KMS-11 (cell line): ENCODE measurements at regions not wholly inside any gene's neighbourhood (a gene's known extent, or its start where the extent isn't known, plus 50 kb on each side); places are given as distances from the start of the nearest gene placed in this dataset.

Source experiments
- H2AFZ ChIP-seq: fragments of 200-600 bp; sonication (generic); 2 replicates; pipeline ENCODE4 v1.6.1; 2016; ENCODE audit warnings: antibody characterized with exemption, mixed run types, low read depth
- H3K27ac ChIP-seq: fragments of 200-600 bp; sonication (generic); 2 replicates; pipeline ENCODE4 v1.6.1; 2016; ENCODE audit warnings: mild to moderate bottlenecking, mixed run types
- H3K27me3 ChIP-seq: fragments of 200-600 bp; sonication (generic); 2 replicates; pipeline ENCODE4 v1.6.1; 2017; ENCODE audit warnings: mild to moderate bottlenecking, low read depth, mixed run types, moderate library complexity; ENCODE audit not compliant: insufficient read depth
- H3K36me3 ChIP-seq: fragments of 200-600 bp; sonication (generic); 2 replicates; pipeline ENCODE4 v1.6.1; 2017; ENCODE audit warnings: mild to moderate bottlenecking, mixed run types; ENCODE audit not compliant: insufficient read depth
- H3K4me1 ChIP-seq: fragments of 200-600 bp; sonication (generic); 2 replicates; pipeline ENCODE4 v1.6.1; 2016; ENCODE audit warnings: mild to moderate bottlenecking, low read depth, mixed run types; ENCODE audit not compliant: poor library complexity, severe bottlenecking
- H3K4me2 ChIP-seq: fragments of 200-600 bp; sonication (generic); 2 replicates; pipeline ENCODE4 v1.7.0; 2016; ENCODE audit warnings: mild to moderate bottlenecking, mixed run types
- H3K4me3 ChIP-seq: fragments of 200-600 bp; sonication (generic); IDR thresholded peaks from 2 replicates; pipeline ENCODE4 v1.6.1; 2017; ENCODE audit warnings: low read depth, low read length, mixed read lengths; ENCODE audit not compliant: insufficient read depth
- H3K79me2 ChIP-seq: fragments of 200-600 bp; sonication (generic); 2 replicates; pipeline ENCODE4 v1.6.1; 2016; ENCODE audit warnings: low read depth, mixed run types; ENCODE audit not compliant: insufficient read depth
- H3K9ac ChIP-seq: fragments of 200-600 bp; sonication (generic); 2 replicates; pipeline ENCODE4 v1.6.1; 2016; ENCODE audit warnings: mild to moderate bottlenecking, mixed run types
- H4K20me1 ChIP-seq: fragments of 200-600 bp; sonication (generic); 2 replicates; pipeline ENCODE4 v1.6.1; 2016; ENCODE audit warnings: mild to moderate bottlenecking, mixed run types; ENCODE audit not compliant: insufficient read depth
- TF ChIP-seq, protein P1 (sequence below): fragments of 200-600 bp; sonication (generic); conservative IDR thresholded peaks from 2 replicates; pipeline ENCODE4 v1.6.1; 2017; ENCODE audit warnings: low read depth, mild to moderate bottlenecking, antibody characterized with exemption, low read length, moderate library complexity, mixed read lengths

DNA sequence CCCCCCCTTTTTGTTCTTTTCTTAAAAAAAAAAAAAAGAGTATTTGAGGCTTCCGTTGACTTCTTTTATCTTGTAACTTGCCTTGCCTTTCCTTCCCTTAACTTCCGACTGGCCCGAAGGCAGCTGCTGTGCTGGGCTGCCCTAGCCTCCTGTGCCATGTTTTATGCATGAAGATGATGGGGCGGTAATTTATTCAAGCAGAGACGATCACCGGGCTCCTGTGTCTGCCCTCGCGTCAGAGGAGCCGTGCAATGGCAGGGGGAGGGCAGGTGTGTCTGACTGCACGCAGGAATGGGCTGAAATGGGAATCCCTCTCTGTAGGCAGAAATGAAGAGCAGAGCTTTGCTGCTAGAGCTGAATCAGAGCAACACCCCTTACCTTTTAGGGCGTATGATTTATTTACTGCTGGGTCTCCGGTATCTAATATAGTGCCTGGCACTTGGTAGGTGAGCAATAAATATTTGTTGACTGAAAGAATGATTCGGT lies 106.3 kb upstream of the RIPOR2 start:
- H3K79me2 ChIP-seq = no peaks in the 10 kb centered on the region
- H3K9ac ChIP-seq = no peak overlapping the region
- no peak overlapping the region for H3K4me2 ChIP-seq
- H3K27ac ChIP-seq = no peak overlapping the region
- no peaks in the 10 kb centered on the region for H3K27me3 ChIP-seq
- H3K4me3 ChIP-seq = no peak overlapping the region
- H3K36me3 ChIP-seq = no peaks in the 10 kb centered on the region
- H2AFZ ChIP-seq = no peak overlapping the region
- H4K20me1 ChIP-seq = no peaks in the 10 kb centered on the region
- TF ChIP-seq, protein P1, sequence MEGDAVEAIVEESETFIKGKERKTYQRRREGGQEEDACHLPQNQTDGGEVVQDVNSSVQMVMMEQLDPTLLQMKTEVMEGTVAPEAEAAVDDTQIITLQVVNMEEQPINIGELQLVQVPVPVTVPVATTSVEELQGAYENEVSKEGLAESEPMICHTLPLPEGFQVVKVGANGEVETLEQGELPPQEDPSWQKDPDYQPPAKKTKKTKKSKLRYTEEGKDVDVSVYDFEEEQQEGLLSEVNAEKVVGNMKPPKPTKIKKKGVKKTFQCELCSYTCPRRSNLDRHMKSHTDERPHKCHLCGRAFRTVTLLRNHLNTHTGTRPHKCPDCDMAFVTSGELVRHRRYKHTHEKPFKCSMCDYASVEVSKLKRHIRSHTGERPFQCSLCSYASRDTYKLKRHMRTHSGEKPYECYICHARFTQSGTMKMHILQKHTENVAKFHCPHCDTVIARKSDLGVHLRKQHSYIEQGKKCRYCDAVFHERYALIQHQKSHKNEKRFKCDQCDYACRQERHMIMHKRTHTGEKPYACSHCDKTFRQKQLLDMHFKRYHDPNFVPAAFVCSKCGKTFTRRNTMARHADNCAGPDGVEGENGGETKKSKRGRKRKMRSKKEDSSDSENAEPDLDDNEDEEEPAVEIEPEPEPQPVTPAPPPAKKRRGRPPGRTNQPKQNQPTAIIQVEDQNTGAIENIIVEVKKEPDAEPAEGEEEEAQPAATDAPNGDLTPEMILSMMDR = no peak
- peaks cover 15% of the 10 kb centered on the region for H3K4me1 ChIP-seq

DNA sequence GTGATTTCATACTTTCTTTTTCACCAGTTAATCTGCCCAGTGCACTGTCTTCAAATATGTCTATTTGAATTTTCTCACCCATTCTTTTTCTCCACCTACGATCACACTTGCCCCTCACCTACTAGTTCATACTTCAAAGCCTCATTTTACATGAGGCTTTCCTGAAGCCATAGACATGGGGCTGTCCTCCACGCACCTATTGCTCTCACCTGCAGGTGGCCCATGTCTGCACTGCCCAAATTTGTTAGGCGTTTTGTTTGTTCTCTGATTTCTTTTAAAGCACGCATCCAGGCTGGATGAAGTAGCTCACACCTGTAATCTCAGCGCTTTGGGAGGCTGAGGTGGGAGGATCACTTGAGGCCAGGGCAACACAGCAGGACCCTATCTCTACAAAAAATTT lies 106.8 kb upstream of the RIPOR2 start:
- no peak overlapping the region for H3K9ac ChIP-seq
- TF ChIP-seq, protein P1 = no peak
- H3K4me3 ChIP-seq = no peak overlapping the region
- no peak overlapping the region for H3K4me2 ChIP-seq
- H2AFZ ChIP-seq = no peak overlapping the region
- H3K36me3 ChIP-seq = no peaks in the 10 kb centered on the region
- no peaks in the 10 kb centered on the region for H4K20me1 ChIP-seq
- H3K4me1 ChIP-seq = peaks cover 15% of the 10 kb centered on the region
- H3K27me3 ChIP-seq = no peaks in the 10 kb centered on the region
- no peak overlapping the region for H3K27ac ChIP-seq
- H3K79me2 ChIP-seq = no peaks in the 10 kb centered on the region

DNA sequence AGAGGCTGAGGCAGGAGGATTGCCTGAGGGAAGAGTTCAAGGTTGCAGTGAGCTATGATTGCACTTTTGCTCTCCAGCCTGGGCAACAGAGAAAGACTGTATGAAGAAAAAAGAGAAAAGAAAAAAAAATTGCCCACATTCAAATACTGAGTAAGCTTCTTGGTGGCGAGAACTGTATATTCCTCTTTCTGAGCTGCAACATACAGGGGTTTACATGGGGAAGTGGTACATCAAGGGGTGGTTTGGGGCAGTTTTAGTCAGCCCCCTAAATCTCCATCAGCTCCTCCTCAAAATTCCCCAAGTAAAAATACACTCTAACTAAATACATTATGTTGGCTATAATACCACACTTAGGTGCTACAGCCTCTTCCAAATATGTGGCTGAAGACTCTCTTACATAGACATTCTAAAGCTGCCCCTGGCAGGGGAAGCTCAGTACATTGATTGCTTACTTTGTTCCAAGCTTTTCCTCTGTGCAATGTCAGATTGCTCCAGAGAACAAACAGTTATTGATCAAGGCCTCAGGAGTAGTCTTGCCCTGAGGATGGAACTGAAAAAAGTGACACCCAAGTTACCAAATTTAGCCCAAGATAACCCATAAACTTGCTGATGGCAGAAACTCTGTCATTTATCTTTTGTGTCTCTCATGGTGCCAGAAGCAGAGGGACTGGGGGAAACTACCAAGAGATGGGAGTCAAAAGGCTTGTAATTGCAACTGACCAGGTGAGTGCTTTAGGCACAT lies 107.4 kb upstream of the RIPOR2 start:
- H3K4me3 ChIP-seq = no peak overlapping the region
- no peak overlapping the region for H3K9ac ChIP-seq
- H4K20me1 ChIP-seq = no peaks in the 10 kb centered on the region
- TF ChIP-seq, protein P1 = no peak
- no peak overlapping the region for H3K27ac ChIP-seq
- H3K4me1 ChIP-seq = peaks cover 15% of the 10 kb centered on the region
- no peaks in the 10 kb centered on the region for H3K27me3 ChIP-seq
- H3K79me2 ChIP-seq = no peaks in the 10 kb centered on the region
- H3K36me3 ChIP-seq = no peaks in the 10 kb centered on the region
- no peak overlapping the region for H3K4me2 ChIP-seq
- no peak overlapping the region for H2AFZ ChIP-seq

DNA sequence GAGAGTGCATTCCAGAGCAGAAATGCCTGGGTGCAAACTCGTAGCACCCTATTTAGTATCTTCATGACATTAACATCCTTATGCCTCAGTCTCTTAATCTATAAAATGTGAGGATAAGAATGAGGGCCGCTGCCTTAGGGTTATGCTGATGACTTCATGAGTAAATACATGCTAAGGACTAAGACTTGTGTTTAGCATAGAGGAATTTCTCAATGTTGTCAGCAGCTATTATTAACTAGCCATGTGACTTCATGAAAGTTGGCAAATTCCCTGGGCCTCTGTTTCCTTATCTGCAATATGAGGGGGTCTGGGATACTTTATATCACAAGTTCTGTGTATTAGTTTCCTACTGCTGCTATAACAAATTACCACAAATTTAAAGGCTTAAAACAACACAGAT lies 108.1 kb upstream of the RIPOR2 start:
- H3K4me2 ChIP-seq = no peak overlapping the region
- TF ChIP-seq, protein P1 = no peak
- H3K79me2 ChIP-seq = no peaks in the 10 kb centered on the region
- H2AFZ ChIP-seq = no peak overlapping the region
- no peaks in the 10 kb centered on the region for H3K36me3 ChIP-seq
- H3K27me3 ChIP-seq = no peaks in the 10 kb centered on the region
- H3K4me3 ChIP-seq = no peak overlapping the region
- no peak overlapping the region for H3K27ac ChIP-seq
- no peaks in the 10 kb centered on the region for H4K20me1 ChIP-seq
- H3K9ac ChIP-seq = no peak overlapping the region
- H3K4me1 ChIP-seq = peaks cover 10% of the 10 kb centered on the region
